Pons (tissue), 1 donor: ENCODE measurements at regions not wholly inside any gene's neighbourhood (a gene's known extent, or its start where the extent isn't known, plus 50 kb on each side); places are given as distances from the start of the nearest gene placed in this dataset.
"Not testable (repeated sequence)": the region's sequence is repeated elsewhere in the genome, so short reads cannot be mapped to it uniquely, and the experiment has no call there.

ENCODE experiments used
- DNase-seq: peaks from one replicate; pipeline ENCODE4 v3.0.0-alpha.2; 2016; ENCODE audit warnings: low spot score

DNA sequence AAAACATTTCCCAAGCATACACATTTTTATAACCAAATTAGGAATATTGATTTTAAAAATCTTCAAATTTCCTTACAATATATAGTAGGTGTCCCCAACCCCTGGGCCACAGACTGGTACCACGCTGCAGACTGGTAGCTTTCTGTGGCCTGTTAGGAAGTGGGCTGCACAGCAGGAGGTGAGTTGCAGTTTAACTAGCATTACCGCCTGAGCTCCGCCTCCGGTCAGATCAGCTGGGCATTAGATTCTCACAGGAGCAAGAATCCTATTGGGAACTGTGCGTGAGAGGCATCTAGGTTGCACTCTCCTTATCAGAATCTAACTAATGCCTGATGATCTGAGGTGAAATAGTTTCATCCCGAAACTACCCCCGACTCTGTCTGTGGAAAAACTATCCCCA is 62.1 kb downstream of the ZWINT start:
- no peak for DNase-seq

GRCh38 chr10:56296618-56297017 is 64.4 kb downstream of the ZWINT start:
- no peak for DNase-seq

- no peak for DNase-seq
Measured at GRCh38 chr10:56288403-56288802, 72.7 kb downstream of the ZWINT start.

- no peak for DNase-seq
Measured at GRCh38 chr10:56286096-56286495, 75.0 kb downstream of the ZWINT start.

DNA sequence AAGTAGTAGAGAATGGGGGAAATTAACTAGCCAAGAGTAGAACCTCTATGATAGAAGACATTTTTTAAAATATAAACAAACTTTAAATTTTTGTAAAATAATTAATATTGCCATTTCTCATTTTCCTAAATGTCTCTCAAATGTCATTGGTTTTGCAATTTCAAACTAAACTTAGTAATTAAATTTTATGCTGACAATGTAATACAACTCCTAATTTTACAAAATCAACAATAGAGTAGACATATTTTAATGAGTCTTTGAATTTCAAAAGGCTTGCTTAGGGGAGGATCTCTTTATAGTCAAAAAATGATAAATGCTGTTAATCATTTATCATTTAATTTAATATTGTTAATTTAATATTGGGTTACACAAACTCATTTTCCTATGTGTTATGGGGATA is 81.8 kb downstream of the ZWINT start:
- DNase-seq = no peak

DNA sequence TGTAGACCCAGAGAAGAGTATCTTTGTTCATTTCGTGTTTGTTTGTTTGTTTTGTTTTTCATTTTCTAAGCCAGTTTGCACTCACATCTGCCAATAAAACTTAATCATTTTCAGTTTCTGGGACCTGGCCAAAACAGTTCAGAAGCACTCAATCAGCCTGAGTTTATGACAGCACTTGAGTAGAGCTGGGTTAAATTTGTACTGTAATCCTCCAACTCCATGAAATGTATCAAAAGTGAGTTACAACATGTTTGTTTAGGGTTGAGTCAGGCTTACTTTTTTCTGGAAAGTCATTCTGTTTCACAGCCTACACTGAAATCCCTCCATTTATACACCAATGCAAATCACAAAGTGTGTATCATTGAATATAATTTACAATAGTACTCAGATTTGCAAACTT is 91.9 kb downstream of the ZWINT start:
- no peak for DNase-seq

DNA sequence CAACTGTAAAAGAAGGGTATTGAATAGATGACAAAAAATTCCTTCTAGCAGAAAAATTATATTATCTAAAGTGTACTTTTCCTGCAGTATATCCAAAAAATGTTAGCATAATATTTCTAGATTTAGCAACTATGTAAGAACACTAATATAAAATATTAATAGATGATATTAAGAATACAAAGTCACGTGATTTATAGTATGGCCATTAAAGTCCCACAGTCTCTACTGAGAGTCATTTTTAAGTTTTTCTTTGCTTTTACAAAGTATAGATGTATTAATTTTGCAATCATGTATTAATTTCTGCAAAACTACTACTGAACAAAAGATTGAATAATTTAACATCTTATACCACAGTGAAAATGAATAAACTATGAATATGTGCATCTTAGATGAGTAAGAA is 94.9 kb downstream of the ZWINT start:
- DNase-seq = no peak

- no peak for DNase-seq
Measured at GRCh38 chr10:56258991-56259390, 102.1 kb downstream of the ZWINT start.

GRCh38 chr10:56258378-56258777 is 102.7 kb downstream of the ZWINT start:
- no peak for DNase-seq

DNA sequence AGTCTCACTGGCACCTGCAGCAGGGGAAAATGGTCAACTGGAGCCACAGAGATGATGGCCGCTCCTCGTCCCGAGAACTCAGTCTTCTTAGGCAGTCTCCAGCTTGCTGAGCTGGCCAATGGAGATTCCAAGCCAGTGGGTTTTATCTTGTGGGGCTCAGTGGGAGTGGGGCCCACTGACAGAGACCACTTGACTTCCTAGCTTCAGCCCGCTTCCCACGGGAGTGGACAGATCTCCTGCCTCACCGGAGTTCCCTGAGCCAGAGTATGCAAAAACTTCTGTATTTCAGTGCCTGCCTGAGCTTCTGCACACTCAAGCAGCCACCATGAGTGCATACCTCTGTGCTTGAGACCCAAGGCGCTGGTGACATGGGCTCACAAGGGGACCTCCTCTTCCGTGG is 105.8 kb downstream of the ZWINT start:
- DNase-seq = no peak

GRCh38 chr10:56240471-56240870 is 120.6 kb downstream of the ZWINT start:
- no peak for DNase-seq

- DNase-seq = no peak
Measured at GRCh38 chr10:56231436-56231835, 129.6 kb downstream of the ZWINT start.

DNA sequence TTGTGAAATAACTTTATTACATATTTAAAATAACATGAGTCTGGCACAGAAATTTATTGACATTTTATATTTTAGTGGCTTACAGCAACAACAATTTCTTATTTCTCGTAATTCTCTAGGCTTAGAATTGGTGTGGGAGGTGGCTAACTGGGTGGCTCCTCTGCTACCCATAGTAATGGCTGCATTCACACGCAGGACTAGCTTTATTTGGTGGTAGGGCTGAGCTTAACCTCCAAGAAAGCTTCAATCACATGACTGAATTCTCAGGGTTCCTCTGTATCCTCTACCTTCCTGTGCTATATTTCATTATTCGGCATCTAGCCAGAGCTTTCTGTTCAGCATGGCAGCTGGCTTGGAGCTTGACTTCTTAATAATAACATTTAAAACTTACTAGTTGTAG is 138.8 kb downstream of the ZWINT start:
- no peak for DNase-seq

DNA sequence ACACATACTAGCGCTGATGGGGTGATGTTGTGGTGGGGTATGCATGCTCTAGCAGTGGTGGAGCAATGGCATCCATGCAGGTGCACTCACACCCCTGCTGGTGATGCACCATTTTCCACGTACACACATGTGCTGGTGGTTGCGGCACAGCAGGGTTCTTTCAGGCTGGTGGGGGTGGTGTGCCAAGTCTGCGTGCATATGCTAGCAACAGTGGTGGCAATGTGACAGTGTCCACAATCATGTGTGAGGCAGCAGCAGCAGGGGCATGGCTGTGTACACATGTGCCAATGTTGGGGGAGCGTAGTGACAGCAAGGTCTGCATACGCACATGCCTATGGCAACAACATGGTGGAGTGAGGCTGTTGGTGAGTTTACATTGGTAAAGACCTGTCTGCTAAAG is 148.1 kb downstream of the ZWINT start:
- DNase-seq = no peak

DNA sequence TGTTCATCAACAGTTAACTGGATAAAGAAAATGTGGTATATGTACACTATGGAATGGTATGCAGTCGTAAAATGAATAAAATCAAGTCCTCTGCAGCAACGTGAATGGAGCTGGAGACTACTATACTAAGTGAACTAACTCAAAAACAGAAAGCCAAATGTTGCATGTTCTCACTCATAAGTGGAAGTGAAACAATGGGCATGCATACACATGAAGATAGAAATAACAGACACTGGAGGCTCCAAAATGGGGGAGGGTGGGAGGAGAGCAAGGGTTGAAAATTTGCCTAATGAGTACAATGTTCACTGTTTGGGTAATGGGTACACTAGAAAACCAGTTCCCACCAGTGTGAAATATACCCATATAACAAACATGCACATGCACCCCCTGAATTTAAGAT is 179.5 kb downstream of the ZWINT start:
- no peak for DNase-seq

- DNase-seq = peak; percentile 1
Measured at GRCh38 chr10:56178210-56178609, 182.8 kb downstream of the ZWINT start.

- DNase-seq = not testable (repeated sequence)
Measured at GRCh38 chr10:56155091-56155513, 206.0 kb downstream of the ZWINT start.

DNA sequence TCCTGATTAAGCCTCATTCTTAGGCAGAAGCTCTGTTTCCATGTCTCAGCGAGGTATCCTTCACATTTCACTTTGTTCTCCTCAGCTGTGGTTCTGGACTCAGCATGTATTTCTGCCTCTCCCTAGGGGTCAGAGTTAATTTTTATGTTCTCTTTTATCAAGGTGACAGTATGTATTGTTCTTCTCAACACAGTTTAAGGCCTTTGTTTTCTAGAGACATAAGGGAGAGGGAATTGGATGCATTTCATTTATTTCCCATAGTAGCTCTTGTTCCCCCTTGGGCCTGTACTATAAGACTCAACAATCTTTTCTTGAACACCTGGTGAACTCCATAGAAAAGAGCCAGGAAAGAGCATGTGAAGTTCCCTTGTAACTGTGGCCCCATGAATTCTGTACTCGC is 214.3 kb downstream of the ZWINT start:
- DNase-seq = no peak

GRCh38 chr10:56142092-56142728 is 218.8 kb downstream of the ZWINT start:
- DNase-seq = no peak

DNA sequence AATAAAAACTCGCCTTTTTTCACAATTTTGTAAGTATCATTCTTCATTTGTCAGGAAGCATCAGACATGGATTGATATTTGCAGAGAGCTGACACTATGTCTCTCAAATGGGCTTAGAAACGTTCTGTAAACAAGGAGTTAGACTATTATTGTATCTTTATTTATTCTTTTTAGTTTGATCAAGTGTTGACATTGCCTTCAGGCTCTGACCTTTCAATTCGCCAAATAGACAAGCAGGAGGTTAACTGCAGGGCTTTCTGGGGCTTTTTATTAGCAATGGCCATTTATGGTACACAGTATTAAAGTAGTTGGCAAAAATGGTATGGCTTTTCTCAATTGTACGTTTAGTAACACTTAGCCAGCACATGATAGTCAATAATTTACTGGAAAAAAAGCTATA is 221.7 kb downstream of the ZWINT start:
- DNase-seq = no peak

GRCh38 chr10:56135828-56136227 is 225.2 kb downstream of the ZWINT start:
- no peak for DNase-seq

- no peak for DNase-seq
Measured at GRCh38 chr10:56123247-56123646, 237.8 kb downstream of the ZWINT start.

DNA sequence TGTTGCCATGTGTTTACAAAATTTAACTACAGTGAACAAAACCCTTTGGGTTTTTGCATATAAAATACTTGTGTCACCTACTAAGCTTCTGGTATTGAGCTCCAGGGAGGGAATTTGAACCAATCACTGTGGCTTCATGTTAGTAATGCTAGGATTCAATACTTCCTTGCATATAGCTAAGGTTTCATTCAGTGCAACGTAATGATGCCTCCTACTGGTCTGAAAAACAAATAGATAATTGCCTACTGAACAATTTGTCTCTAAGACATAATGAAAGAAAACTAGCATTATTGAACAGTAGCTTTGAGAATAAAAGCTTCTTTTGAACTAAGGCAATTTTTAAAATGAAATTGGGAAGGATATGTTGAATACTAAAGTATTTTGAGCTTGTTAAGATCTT is 244.4 kb downstream of the ZWINT start:
- no peak for DNase-seq

- DNase-seq = no peak
Measured at GRCh38 chr10:56109454-56109853, 251.6 kb downstream of the ZWINT start.

- DNase-seq = no peak
Measured at GRCh38 chr10:56104923-56105322, 256.1 kb downstream of the ZWINT start.
